ENCODE measurements at regions not wholly inside any gene's neighbourhood (a gene's known extent, or its start where the extent isn't known, plus 50 kb on each side); places are given as distances from the start of the nearest gene placed in this dataset.

DNA sequence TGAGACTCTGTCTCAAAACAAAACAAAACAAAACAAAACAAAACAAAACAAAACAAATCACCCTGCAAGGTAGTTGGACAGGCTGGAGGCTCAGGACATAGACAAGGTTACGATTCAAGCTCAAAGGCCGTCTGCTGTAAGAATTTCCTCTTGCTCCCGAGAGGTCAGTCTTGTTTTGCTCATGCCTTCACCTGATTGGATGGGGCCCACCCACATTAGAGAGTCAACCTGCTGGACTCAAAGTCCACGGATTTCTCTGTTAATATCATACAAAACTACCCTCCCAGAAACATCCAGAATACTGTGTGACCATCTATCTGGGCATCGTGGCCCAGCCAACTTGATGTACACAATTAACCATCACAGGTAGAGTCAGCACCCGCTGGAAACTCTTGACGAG, 330.0 kb upstream of the EEF2KMT start:
- no peak for TF ChIP-seq POLR2AphosphoS5 (IDR thresholded peaks at IDR 0.05; ENCODE audit: borderline replicate concordance, low read depth, low read length)
- no peak for TF ChIP-seq EZH2 (IDR thresholded peaks at IDR 0.05)
- no peak for TF ChIP-seq FOXP2 (optimal IDR thresholded peaks at IDR 0.05; ENCODE audit: control extremely low read depth, extremely low read length, insufficient read depth)

Measured in SK-N-MC (cell line).